Transverse colon (tissue), 3 donors: ENCODE measurements at regions not wholly inside any gene's neighbourhood (a gene's known extent, or its start where the extent isn't known, plus 50 kb on each side); places are given as distances from the start of the nearest gene placed in this dataset.

Experiments
- CTCF ChIP-seq, 5 experiments: fragments of 200-600 bp in 3 of 5; fragments of 450-650 bp in 2 of 5; sonication (generic) in 3 of 5; IDR thresholded peaks; 1 replicate in 2 of 5; 2 replicates in 3 of 5; pipeline ENCODE4 v1.5.1; 2016 to 2017; ENCODE audit warnings: antibody characterized with exemption in 5 of 5, inconsistent platforms in 3 of 5, mild to moderate bottlenecking in 2 of 5, moderate library complexity in 1 of 5
- POLR2A ChIP-seq: fragments of 450-650 bp; IDR thresholded peaks from one replicate; pipeline ENCODE4 v1.6.1; 2016; ENCODE audit warnings: antibody characterized with exemption, mild to moderate bottlenecking, moderate library complexity

- TF ChIP-seq POLR2A (no peak), CTCF (IDR thresholded peaks at IDR 0.05) (no peak)
Measured at GRCh38 chr7:69060516-69060915, 537.8 kb upstream of the AUTS2 start.
